ENCODE measurements at regions not wholly inside any gene's neighbourhood (a gene's known extent, or its start where the extent isn't known, plus 50 kb on each side); places are given as distances from the start of the nearest gene placed in this dataset.
A peak's percentile ranks its signal among the peaks of the same experiment; 100 is the strongest.

DNA sequence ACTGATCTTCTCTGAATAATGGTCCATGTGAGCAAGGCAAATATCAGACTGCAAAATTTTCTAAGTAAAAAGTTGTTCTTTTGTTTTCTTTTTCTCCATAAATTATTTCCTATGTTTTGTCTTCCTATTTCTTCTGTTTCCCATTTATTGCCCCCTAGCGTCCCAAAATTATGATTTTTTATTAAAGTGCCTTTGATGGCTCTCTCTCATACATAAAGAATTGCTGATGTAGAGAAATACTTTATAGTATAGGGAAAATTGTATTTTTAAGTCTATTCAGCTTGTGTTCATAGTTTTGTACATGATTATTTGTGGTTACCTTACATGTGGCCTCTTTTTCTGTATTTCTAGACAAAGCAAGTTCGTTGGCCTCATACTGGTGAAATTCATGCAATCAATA, 1031.2 kb downstream of the EFNA5 start:
- WGBS (ENCODE audit: low lambda C conversion rate), result 41% methylated on average over 2 of the region's 2 CpGs

GRCh38 chr5:106637275-106637674, 1033.5 kb downstream of the EFNA5 start:
- Histone ChIP-seq H3K4me2 (no peak overlapping the region), H3K9me2 (0 out of 2 replicates have a peak, but pooled peaks cover 3% of the 10 kb centered on the region), H3K9me3 (no peaks in the 10 kb centered on the region), H3K4me3 (ENCODE audit: low read depth in 2 of 2, low read length in 1 of 2) (no peak overlapping the region), H3K36me3 (replicated peaks in 1 of 2; ENCODE audit: control insufficient read depth in 1 of 2, insufficient read depth in 2 of 2, low read length in 1 of 2) (no peaks in the 10 kb centered on the region), H3K4me1 (ENCODE audit: control insufficient read depth in 1 of 2, insufficient read depth in 2 of 2, low read depth in 1 of 2, low read length in 1 of 2) (no peaks in the 10 kb centered on the region; a peak in 2 of 4 replicates), H3K27me3 (ENCODE audit: insufficient read depth) (no peaks in the 10 kb centered on the region), H3F3A (replicated peaks; ENCODE audit: insufficient read depth) (peaks cover 10% of the 10 kb centered on the region), H3K9ac (no peak overlapping the region), H2AFZ (ENCODE audit: low read depth) (no peak overlapping the region), H3K27ac (ENCODE audit: low read depth in 2 of 2, low read length in 1 of 2) (no peak overlapping the region), H3K79me2 (ENCODE audit: insufficient read depth) (no peaks in the 10 kb centered on the region), H4K20me1 (ENCODE audit: insufficient read depth) (no peaks in the 10 kb centered on the region)
- TF ChIP-seq SIN3A (IDR thresholded peaks at IDR 0.05; ENCODE audit: borderline replicate concordance, low read depth, low read length), result no peak
- TF ChIP-seq MEF2A (IDR thresholded peaks at IDR 0.05; ENCODE audit: borderline replicate concordance, low read depth), result no peak
- no peak for TF ChIP-seq PBX3 (IDR thresholded peaks at IDR 0.05)
- no peak for TF ChIP-seq USF1 (IDR thresholded peaks at IDR 0.05; ENCODE audit: borderline replicate concordance, low read depth)
- no peak for DNase-seq
- ChIA-PET POLR2A (no interaction called here), CTCF (interaction anchor here (0.7 kb wide), 1 partner anchor 1664 kb away, joined by 3 read pairs; no protein-coding TSS in a partner anchor)
- 78% methylated on average over 2 of the region's 2 CpGs for WGBS (ENCODE audit: low lambda C conversion rate)

More for the DNA sequence above, 1031.2 kb downstream of the EFNA5 start:
- no peaks in the 10 kb centered on the region; a peak in 2 of 4 replicates for H3K4me1 ChIP-seq (ENCODE audit: control insufficient read depth in 1 of 2, insufficient read depth in 2 of 2, low read depth in 1 of 2, low read length in 1 of 2)
- ChIA-PET POLR2A (no interaction called here), CTCF (interaction anchor here (1.0 kb wide), 1 partner anchor 10 kb away, joined by 3 read pairs; no protein-coding TSS in a partner anchor)
- no peaks in the 10 kb centered on the region for H3K9me3 ChIP-seq
- H2AFZ ChIP-seq (ENCODE audit: low read depth), result no peak overlapping the region
- peaks cover 4% of the 10 kb centered on the region for H3F3A ChIP-seq (replicated peaks; ENCODE audit: insufficient read depth)
- no peaks in the 10 kb centered on the region for H3K27me3 ChIP-seq (ENCODE audit: insufficient read depth)
- no peak overlapping the region for H3K4me2 ChIP-seq
- no peak overlapping the region for H3K27ac ChIP-seq (ENCODE audit: low read depth in 2 of 2, low read length in 1 of 2)
- no peak for DNase-seq
- H4K20me1 ChIP-seq (ENCODE audit: insufficient read depth), result no peaks in the 10 kb centered on the region
- H3K4me3 ChIP-seq (ENCODE audit: low read depth in 2 of 2, low read length in 1 of 2), result no peak overlapping the region
- no peaks in the 10 kb centered on the region for H3K9me2 ChIP-seq
- H3K9ac ChIP-seq, result no peak overlapping the region
- H3K79me2 ChIP-seq (ENCODE audit: insufficient read depth), result no peaks in the 10 kb centered on the region
- TF ChIP-seq CHD2 (IDR thresholded peaks at IDR 0.05; ENCODE audit: low read length, partially characterized antibody), result no peak
- no peak for TF ChIP-seq NRF1 (IDR thresholded peaks at IDR 0.05; ENCODE audit: low read depth, low read length)
- H3K36me3 ChIP-seq (replicated peaks in 1 of 2; ENCODE audit: control insufficient read depth in 1 of 2, insufficient read depth in 2 of 2, low read length in 1 of 2), result no peaks in the 10 kb centered on the region

DNA sequence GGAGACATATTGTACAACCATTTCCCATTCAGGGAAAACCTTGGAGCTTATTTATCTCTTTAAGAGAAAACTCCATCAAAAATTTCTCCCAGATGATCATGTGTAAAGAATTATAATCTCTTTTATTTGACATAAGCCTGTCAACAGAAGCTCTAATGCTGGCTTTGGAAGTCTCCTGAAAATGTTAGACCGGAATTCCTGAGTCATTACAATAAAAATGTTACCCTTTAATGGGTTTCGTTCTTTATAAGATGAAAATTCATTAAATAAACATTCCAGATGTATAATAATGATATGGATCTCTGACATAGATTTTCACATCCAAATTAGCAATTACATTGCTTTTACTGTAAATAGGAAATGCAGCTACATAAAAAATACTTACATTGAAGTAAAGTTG, 1036.4 kb downstream of the EFNA5 start:
- Histone ChIP-seq H3K9me3 (no peaks in the 10 kb centered on the region), H3K27ac (ENCODE audit: low read depth in 2 of 2, low read length in 1 of 2) (peak overlapping the region in 1 of 2 experiments; percentile 34; a peak in 3 of 4 replicates), H3K4me2 (peak overlapping the region; percentile 12; the same call in 1 of the 2 replicates), H3F3A (replicated peaks; ENCODE audit: insufficient read depth) (peaks cover 10% of the 10 kb centered on the region), H3K79me2 (ENCODE audit: insufficient read depth) (no peaks in the 10 kb centered on the region), H2AFZ (ENCODE audit: low read depth) (peak overlapping the region; percentile 58), H3K27me3 (ENCODE audit: insufficient read depth) (no peaks in the 10 kb centered on the region), H4K20me1 (ENCODE audit: insufficient read depth) (no peaks in the 10 kb centered on the region), H3K9ac (no peak overlapping the region), H3K4me1 (ENCODE audit: control insufficient read depth in 1 of 2, insufficient read depth in 2 of 2, low read depth in 1 of 2, low read length in 1 of 2) (no peaks in the 10 kb centered on the region; a peak in 2 of 4 replicates), H3K9me2 (0 out of 2 replicates have a peak, but pooled peaks cover 3% of the 10 kb centered on the region), H3K36me3 (replicated peaks in 1 of 2; ENCODE audit: control insufficient read depth in 1 of 2, insufficient read depth in 2 of 2, low read length in 1 of 2) (no peaks in the 10 kb centered on the region), H3K4me3 (ENCODE audit: low read depth in 2 of 2, low read length in 1 of 2) (0 out of 4 replicates have a peak overlapping the region, but pooled peaks of 1 of the 2 experiments have one; percentile 0)
- 21% methylated on average over 2 of the region's 2 CpGs for WGBS (ENCODE audit: low lambda C conversion rate)
- CTCF ChIA-PET, result no interaction called here
- DNase-seq, result no peak
- TF ChIP-seq TCF12 (IDR thresholded peaks at IDR 0.05) (peak; percentile 49), TEAD4 (IDR thresholded peaks at IDR 0.05; ENCODE audit: borderline replicate concordance, insufficient read depth) (peak; percentile 40; the same call in 1 of the 2 replicates), EZH2phosphoT487 (IDR thresholded peaks at IDR 0.05; ENCODE audit: borderline replicate concordance, low read depth) (no peak), MXI1 (IDR thresholded peaks at IDR 0.05; ENCODE audit: low read depth, low read length) (no peak), ELF1 (IDR thresholded peaks at IDR 0.05) (no peak), PBX3 (IDR thresholded peaks at IDR 0.05) (peak; percentile 53)
- POLR2A ChIA-PET, result no interaction called here
